Osteoblast (primary cell): ENCODE measurements at regions not wholly inside any gene's neighbourhood (a gene's known extent, or its start where the extent isn't known, plus 50 kb on each side); places are given as distances from the start of the nearest gene placed in this dataset.

Source experiments
- DNase-seq: peaks from one replicate; pipeline ENCODE4 v3.0.0; 2011; ENCODE audit warnings: low spot score, mixed read lengths; ENCODE audit not compliant: insufficient read length; ENCODE audit errors: missing footprints
- H2AFZ ChIP-seq: 2 replicates; pipeline ENCODE4 v1.6.0; 2011; ENCODE audit warnings: mild to moderate bottlenecking, low read length
- H3K27ac ChIP-seq: 2 replicates; pipeline ENCODE4 v1.5.1; 2011; ENCODE audit warnings: mild to moderate bottlenecking, low read depth, low read length, moderate library complexity
- H3K27me3 ChIP-seq: 2 replicates; pipeline ENCODE4 v1.6.0; 2012; ENCODE audit warnings: mild to moderate bottlenecking, control low read depth, inconsistent platforms, low read length, moderate library complexity; ENCODE audit not compliant: insufficient read depth
- H3K36me3 ChIP-seq: 2 replicates; pipeline ENCODE4 v1.5.1; 2011; ENCODE audit warnings: mild to moderate bottlenecking, low read length, control low read depth, moderate library complexity; ENCODE audit not compliant: insufficient read depth
- H3K4me1 ChIP-seq: 2 replicates; pipeline ENCODE4 v1.5.1; 2011; ENCODE audit warnings: mild to moderate bottlenecking, low read length, control low read depth, moderate library complexity; ENCODE audit not compliant: insufficient read depth
- H3K4me2 ChIP-seq: 2 replicates; pipeline ENCODE4 v1.6.0; 2011; ENCODE audit warnings: mild to moderate bottlenecking, low read length; ENCODE audit not compliant: insufficient read depth
- H3K4me3 ChIP-seq: fragments of 200-600 bp; sonication (generic); 3 replicates; pipeline ENCODE4 v1.5.1; 2012; ENCODE audit warnings: mild to moderate bottlenecking, low read length, inconsistent platforms; ENCODE audit not compliant: insufficient read depth
- H3K79me2 ChIP-seq: 2 replicates; pipeline ENCODE4 v1.6.0; 2012; ENCODE audit warnings: mild to moderate bottlenecking, low read length, control low read depth, inconsistent platforms; ENCODE audit not compliant: insufficient read depth
- H3K9me3 ChIP-seq: 2 replicates; pipeline ENCODE4 v1.5.1; 2011; ENCODE audit warnings: low read depth, low read length, control low read depth
- H4K20me1 ChIP-seq: 2 replicates; pipeline ENCODE4 v1.6.0; 2012; ENCODE audit warnings: mild to moderate bottlenecking, low read length, control low read depth; ENCODE audit not compliant: insufficient read depth
- TF ChIP-seq, protein P1 (sequence below): IDR thresholded peaks from 2 replicates; pipeline ENCODE4 v1.5.1; 2011; ENCODE audit warnings: mild to moderate bottlenecking, low read depth, low read length, moderate library complexity; ENCODE audit errors: extremely low read depth

DNA sequence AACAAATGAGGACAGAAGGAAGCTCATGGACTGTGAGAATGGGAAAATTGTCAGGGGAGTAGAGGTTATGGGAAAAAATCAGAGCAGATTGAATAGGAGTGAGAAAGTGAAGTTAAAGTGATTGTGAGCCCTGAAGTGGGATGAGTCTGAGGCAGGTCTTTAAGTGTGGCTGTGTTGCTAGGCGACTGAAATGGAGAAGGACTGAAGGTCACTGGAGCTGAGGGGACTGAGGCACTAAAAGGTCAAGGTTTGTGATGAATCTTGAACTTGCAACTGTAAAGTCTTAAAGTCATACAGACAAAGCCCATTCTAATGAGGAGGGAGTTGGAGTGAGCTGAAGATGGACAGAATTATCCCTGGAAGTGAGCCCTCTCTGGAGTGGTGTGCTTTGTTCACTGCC, 518.9 kb downstream of the TUSC7 start:
- no peak overlapping the region for H3K27ac ChIP-seq

DNA sequence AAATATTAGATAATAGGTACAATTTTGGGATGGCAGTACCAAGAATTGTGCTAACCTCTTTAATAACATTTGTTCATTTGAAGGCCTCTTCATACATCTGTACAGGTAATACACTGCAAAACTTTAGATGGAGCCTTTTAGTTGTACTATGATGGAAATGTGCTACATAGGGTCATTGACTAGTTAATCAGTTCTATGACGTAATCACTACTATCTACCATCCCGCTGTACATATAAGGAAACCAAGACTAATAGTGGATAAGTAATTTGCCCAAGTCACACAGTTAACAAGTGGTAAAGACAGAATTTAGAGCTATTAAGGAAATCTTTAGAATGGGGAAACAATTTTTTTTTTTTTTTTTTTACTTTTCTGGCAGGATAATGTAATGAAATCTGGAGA, 521.3 kb downstream of the TUSC7 start:
- no peak for DNase-seq
- no peaks in the 10 kb centered on the region for H3K4me1 ChIP-seq
- TF ChIP-seq, protein P1, sequence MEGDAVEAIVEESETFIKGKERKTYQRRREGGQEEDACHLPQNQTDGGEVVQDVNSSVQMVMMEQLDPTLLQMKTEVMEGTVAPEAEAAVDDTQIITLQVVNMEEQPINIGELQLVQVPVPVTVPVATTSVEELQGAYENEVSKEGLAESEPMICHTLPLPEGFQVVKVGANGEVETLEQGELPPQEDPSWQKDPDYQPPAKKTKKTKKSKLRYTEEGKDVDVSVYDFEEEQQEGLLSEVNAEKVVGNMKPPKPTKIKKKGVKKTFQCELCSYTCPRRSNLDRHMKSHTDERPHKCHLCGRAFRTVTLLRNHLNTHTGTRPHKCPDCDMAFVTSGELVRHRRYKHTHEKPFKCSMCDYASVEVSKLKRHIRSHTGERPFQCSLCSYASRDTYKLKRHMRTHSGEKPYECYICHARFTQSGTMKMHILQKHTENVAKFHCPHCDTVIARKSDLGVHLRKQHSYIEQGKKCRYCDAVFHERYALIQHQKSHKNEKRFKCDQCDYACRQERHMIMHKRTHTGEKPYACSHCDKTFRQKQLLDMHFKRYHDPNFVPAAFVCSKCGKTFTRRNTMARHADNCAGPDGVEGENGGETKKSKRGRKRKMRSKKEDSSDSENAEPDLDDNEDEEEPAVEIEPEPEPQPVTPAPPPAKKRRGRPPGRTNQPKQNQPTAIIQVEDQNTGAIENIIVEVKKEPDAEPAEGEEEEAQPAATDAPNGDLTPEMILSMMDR: no peak

More for the DNA sequence above, 518.9 kb downstream of the TUSC7 start:
- Histone ChIP-seq H3K4me3 (no peak overlapping the region), H2AFZ (no peak overlapping the region), H3K4me2 (no peak overlapping the region), H3K9me3 (no peaks in the 10 kb centered on the region), H3K79me2 (no peaks in the 10 kb centered on the region), H3K36me3 (no peaks in the 10 kb centered on the region), H4K20me1 (no peaks in the 10 kb centered on the region), H3K4me1 (no peaks in the 10 kb centered on the region), H3K27me3 (no peaks in the 10 kb centered on the region)
- DNase-seq: no peak
- TF ChIP-seq, protein P1: no peak

GRCh38 chr3:117234331-117234730, 524.8 kb downstream of the TUSC7 start:
- Histone ChIP-seq H3K36me3 (no peaks in the 10 kb centered on the region), H3K27me3 (no peaks in the 10 kb centered on the region), H3K4me3 (no peak overlapping the region), H3K27ac (no peak overlapping the region), H3K4me2 (no peak overlapping the region), H4K20me1 (no peaks in the 10 kb centered on the region), H3K9me3 (no peaks in the 10 kb centered on the region), H3K4me1 (no peaks in the 10 kb centered on the region), H2AFZ (no peak overlapping the region), H3K79me2 (no peaks in the 10 kb centered on the region)
- no peak for DNase-seq
- TF ChIP-seq, protein P1: no peak

More for the DNA sequence above, 521.3 kb downstream of the TUSC7 start:
- Histone ChIP-seq H3K4me3 (no peak overlapping the region), H3K27ac (no peak overlapping the region), H3K79me2 (no peaks in the 10 kb centered on the region), H3K27me3 (no peaks in the 10 kb centered on the region), H4K20me1 (no peaks in the 10 kb centered on the region), H3K36me3 (no peaks in the 10 kb centered on the region), H3K9me3 (no peaks in the 10 kb centered on the region), H2AFZ (no peak overlapping the region), H3K4me2 (no peak overlapping the region)

- H3K4me2 ChIP-seq: no peak overlapping the region
- H2AFZ ChIP-seq: no peak overlapping the region
- H3K27me3 ChIP-seq: no peaks in the 10 kb centered on the region
- H3K4me1 ChIP-seq: no peaks in the 10 kb centered on the region
- TF ChIP-seq, protein P1: no peak
- H3K9me3 ChIP-seq: no peaks in the 10 kb centered on the region
- no peak overlapping the region for H3K4me3 ChIP-seq
- no peaks in the 10 kb centered on the region for H4K20me1 ChIP-seq
- no peaks in the 10 kb centered on the region for H3K36me3 ChIP-seq
- no peak overlapping the region for H3K27ac ChIP-seq
- no peaks in the 10 kb centered on the region for H3K79me2 ChIP-seq
- DNase-seq: no peak
Observed at GRCh38 chr3:117235304-117235703, 525.7 kb downstream of the TUSC7 start.
